ENCODE measurements at regions not wholly inside any gene's neighbourhood (a gene's known extent, or its start where the extent isn't known, plus 50 kb on each side); places are given as distances from the start of the nearest gene placed in this dataset.
"Not testable (repeated sequence)": the region's sequence is repeated elsewhere in the genome, so short reads cannot be mapped to it uniquely, and the experiment has no call there.

DNA sequence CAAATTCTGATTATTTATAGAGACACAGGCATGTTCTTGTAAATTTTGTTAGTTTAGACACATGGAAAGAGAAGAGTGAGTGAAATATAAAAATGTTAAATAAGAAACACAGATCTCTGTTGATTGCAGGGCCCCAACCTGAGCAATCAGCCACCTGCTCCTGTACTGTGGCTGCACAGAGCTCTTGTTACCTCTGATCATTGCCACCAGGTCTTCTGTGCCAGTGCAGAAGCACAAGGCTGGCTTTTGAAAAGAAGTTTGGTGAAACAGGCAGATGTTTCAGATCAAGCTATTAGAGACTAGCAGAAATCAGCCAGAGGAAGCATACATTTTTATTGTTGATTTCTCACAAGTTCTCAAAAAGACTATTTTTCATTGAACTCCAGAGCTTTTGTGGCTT is 434.1 kb upstream of the OR4E1 start:
- Histone ChIP-seq H3K27me3 (ENCODE audit: control insufficient read depth, insufficient read depth, low read length) (no peaks in the 10 kb centered on the region), H3K9me3 (ENCODE audit: control insufficient read depth, insufficient read depth, low read depth, low read length) (no peaks in the 10 kb centered on the region), H3K4me1 (ENCODE audit: control insufficient read depth, insufficient read depth, low read length) (no peaks in the 10 kb centered on the region), H3K9ac (ENCODE audit: low read length) (no peak overlapping the region), H3K4me3 (ENCODE audit: low read depth, low read length) (no peak overlapping the region), H3K27ac (ENCODE audit: low read depth, low read length) (no peak overlapping the region), H3K36me3 (ENCODE audit: control insufficient read depth, insufficient read depth, low read length) (no peaks in the 10 kb centered on the region)

DNA sequence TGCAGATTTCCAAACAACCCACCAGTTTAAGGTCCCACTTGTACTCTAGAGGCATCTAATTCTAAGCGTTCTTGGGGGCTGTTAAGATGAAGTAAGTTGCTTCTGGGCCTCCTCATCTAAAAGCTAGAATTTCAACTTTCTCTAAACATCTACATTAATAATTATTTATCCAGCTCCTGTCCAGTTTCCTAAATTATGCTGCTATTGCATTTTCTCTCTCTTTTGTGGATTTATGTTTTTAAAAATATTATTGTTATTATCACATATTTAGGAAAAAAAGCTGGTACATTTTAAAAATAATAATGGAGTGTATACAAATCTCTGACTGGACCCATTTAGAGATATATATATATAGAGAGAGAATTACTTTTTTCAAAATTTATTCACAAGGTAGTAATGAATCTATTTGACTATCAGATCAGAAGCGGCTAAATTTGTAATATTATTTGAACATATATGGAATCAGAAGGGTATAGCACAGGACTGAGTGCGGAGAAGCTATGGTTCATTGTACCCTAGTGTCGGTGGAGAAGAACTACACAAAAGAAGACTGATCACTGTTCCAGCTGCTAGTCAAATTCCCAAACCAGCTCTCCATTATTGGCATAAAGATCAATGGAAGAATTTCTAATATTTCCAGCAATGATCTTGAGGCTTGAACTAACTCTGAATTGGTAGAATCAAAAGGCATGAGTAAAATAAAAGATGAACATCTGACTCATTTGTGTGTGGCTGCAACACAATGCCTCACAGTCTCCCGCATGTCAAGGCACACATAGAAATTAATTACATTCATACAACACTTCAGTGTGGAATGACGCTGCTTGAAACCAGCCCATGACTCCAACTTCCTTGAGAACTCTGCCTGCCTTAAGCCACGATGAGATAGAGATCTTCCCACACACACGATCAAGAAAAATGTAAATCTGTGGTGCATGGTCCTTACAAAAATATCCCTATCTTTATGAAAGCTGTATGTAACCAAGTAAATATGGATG is 433.4 kb upstream of the OR4E1 start:
- H3K27ac ChIP-seq (ENCODE audit: low read depth, low read length): no peak overlapping the region
- no peak overlapping the region for H3K4me3 ChIP-seq (ENCODE audit: low read depth, low read length)

DNA sequence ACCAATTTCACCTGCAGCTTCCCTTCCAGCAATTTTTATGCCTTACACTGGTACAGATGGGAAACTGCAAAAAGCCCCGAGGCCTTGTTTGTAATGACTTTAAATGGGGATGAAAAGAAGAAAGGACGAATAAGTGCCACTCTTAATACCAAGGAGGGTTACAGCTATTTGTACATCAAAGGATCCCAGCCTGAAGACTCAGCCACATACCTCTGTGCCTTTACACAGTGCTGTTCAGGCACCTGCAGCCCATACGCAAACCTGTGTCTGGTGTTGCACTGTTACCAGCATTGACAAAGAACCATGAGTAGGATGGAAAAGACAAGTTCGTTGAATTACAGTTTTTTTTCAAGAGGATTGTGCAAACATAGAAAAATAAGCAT is 432.0 kb upstream of the OR4E1 start:
- no peak overlapping the region for H3K9ac ChIP-seq (ENCODE audit: low read length)
- no peaks in the 10 kb centered on the region for H3K36me3 ChIP-seq (ENCODE audit: control insufficient read depth, insufficient read depth, low read length)
- H3K4me1 ChIP-seq (ENCODE audit: control insufficient read depth, insufficient read depth, low read length): no peaks in the 10 kb centered on the region
- no peak overlapping the region for H3K27ac ChIP-seq (ENCODE audit: low read depth, low read length)
- no peaks in the 10 kb centered on the region for H3K27me3 ChIP-seq (ENCODE audit: control insufficient read depth, insufficient read depth, low read length)
- H3K4me3 ChIP-seq (ENCODE audit: low read depth, low read length): no peak overlapping the region
- no peaks in the 10 kb centered on the region for H3K9me3 ChIP-seq (ENCODE audit: control insufficient read depth, insufficient read depth, low read depth, low read length)

More for the DNA sequence above, 433.4 kb upstream of the OR4E1 start:
- Histone ChIP-seq H3K36me3 (ENCODE audit: control insufficient read depth, insufficient read depth, low read length) (no peaks in the 10 kb centered on the region), H3K27me3 (ENCODE audit: control insufficient read depth, insufficient read depth, low read length) (no peaks in the 10 kb centered on the region), H3K9me3 (ENCODE audit: control insufficient read depth, insufficient read depth, low read depth, low read length) (no peaks in the 10 kb centered on the region), H3K9ac (ENCODE audit: low read length) (no peak overlapping the region), H3K4me1 (ENCODE audit: control insufficient read depth, insufficient read depth, low read length) (no peaks in the 10 kb centered on the region)

DNA sequence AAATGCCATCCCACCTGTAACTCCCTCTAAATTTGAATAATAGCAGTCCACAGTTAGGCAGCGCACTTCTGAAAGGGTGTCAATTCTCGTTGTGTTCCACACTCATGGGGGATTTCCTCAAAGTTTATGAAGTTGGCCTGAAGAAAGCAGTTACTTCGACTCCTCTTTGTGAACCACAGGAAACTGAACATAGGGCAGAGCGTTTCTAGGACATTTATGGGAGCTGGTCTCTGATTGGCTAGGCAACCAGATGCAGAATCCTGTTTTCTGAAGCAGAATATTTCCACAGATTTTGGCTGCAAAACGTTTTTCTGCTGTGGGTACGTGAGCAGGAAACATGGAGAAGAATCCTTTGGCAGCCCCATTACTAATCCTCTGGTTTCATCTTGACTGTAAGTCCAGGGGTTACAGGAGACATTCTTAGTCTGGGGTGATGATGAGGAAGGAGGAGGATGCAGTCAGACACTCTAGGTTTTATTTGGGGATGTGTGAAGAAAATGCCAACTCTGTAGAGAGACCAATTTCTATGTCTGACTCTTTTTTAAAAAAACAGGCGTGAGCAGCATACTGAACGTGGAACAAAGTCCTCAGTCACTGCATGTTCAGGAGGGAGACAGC is 431.5 kb upstream of the OR4E1 start:
- H3K4me1 ChIP-seq (ENCODE audit: control insufficient read depth, insufficient read depth, low read length): 0 out of 2 replicates have a peak, but pooled peaks cover under 1% of the 10 kb centered on the region
- no peak overlapping the region for H3K9ac ChIP-seq (ENCODE audit: low read length)
- H3K27me3 ChIP-seq (ENCODE audit: control insufficient read depth, insufficient read depth, low read length): no peaks in the 10 kb centered on the region
- no peaks in the 10 kb centered on the region for H3K9me3 ChIP-seq (ENCODE audit: control insufficient read depth, insufficient read depth, low read depth, low read length)
- no peaks in the 10 kb centered on the region for H3K36me3 ChIP-seq (ENCODE audit: control insufficient read depth, insufficient read depth, low read length)
- no peak overlapping the region for H3K27ac ChIP-seq (ENCODE audit: low read depth, low read length)
- no peak overlapping the region for H3K4me3 ChIP-seq (ENCODE audit: low read depth, low read length)

DNA sequence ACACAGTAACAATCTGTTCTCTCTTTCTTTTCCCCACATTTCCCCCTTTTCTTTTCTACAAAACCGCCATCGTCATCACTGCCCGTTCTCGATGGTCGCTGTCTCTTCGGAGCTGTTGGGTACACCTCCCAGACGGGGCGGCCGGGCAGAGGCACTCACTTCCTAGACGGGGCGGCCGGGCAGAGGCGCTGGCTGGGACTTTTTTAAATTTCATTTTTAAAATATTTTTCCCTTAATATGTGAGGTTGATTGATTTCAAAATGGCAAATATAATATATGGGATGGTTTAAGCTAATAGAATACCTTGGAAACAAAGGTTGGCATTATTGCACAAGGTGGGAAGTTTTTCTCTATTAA is 427.1 kb upstream of the OR4E1 start:
- not testable (repeated sequence) for H3K4me3 ChIP-seq (ENCODE audit: low read depth, low read length); H3K9me3 ChIP-seq (ENCODE audit: control insufficient read depth, insufficient read depth, low read depth, low read length); H3K36me3 ChIP-seq (ENCODE audit: control insufficient read depth, insufficient read depth, low read length); H3K9ac ChIP-seq (ENCODE audit: low read length); H3K4me1 ChIP-seq (ENCODE audit: control insufficient read depth, insufficient read depth, low read length); H3K27ac ChIP-seq (ENCODE audit: low read depth, low read length); H3K27me3 ChIP-seq (ENCODE audit: control insufficient read depth, insufficient read depth, low read length)

DNA sequence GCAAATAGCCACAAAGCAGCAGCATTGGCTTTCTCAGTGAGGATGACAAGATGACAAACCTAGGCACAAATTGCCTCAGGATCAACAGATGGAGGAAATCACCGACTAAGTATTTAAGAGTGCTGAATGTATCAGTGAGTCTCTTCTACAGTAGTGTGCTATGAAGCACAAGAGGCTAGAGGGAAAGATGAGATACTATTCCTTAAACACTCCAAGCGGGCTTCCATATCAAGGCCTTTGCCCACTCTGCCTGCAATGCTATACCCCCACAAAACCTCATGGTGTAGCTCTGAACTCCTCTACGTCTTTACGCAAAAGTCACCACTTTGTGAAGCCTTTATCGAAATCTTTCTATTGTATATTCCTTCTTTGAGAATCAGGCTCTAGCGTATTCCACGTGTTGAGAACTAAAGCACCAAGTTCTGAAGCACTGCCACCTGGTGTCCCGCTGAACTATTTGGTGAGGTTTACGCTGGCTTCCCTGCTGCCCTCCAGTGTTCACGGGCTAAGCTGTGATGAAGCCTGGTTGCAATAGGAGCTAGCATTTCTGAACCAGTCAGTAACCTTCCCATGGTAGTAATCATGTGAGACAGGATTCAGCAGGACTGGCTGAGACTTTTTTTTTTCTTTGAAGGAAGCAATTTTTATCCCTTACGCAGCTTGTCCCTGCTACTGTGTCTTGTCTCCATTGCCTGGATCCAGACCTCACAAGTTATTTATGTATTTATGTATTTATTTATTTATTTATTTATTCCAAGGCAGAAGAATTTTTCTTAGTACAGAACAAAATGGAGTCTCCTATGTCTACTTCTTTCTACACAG is 426.5 kb upstream of the OR4E1 start:
- Histone ChIP-seq H3K9ac (ENCODE audit: low read length) (no peak overlapping the region), H3K9me3 (ENCODE audit: control insufficient read depth, insufficient read depth, low read depth, low read length) (no peaks in the 10 kb centered on the region), H3K27ac (ENCODE audit: low read depth, low read length) (no peak overlapping the region), H3K27me3 (ENCODE audit: control insufficient read depth, insufficient read depth, low read length) (peaks cover 6% of the 10 kb centered on the region), H3K4me3 (ENCODE audit: low read depth, low read length) (no peak overlapping the region), H3K4me1 (ENCODE audit: control insufficient read depth, insufficient read depth, low read length) (0 out of 2 replicates have a peak, but pooled peaks cover 3% of the 10 kb centered on the region), H3K36me3 (ENCODE audit: control insufficient read depth, insufficient read depth, low read length) (no peaks in the 10 kb centered on the region)

DNA sequence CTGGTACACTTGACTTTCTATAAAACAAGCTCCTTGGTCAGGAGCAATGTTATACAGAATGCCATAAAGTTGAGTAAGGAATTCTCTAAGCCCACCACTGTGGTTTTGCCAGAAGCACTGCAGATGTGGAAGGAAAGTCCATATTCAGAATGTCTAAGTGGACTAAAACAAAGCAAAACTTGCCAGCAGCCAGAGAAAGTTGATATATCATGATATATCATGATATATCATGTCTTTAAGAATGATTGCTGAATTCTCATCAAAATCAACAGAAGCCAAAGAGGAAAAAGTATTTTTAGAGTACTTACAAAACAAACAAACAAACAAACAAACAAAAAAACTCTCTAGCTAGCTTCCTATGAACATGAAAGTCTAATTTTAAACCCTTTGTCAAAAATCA is 424.8 kb upstream of the OR4E1 start:
- Histone ChIP-seq H3K36me3 (ENCODE audit: control insufficient read depth, insufficient read depth, low read length) (no peaks in the 10 kb centered on the region), H3K4me3 (ENCODE audit: low read depth, low read length) (no peak overlapping the region), H3K9ac (ENCODE audit: low read length) (no peak overlapping the region), H3K27ac (ENCODE audit: low read depth, low read length) (no peak overlapping the region), H3K4me1 (ENCODE audit: control insufficient read depth, insufficient read depth, low read length) (0 out of 2 replicates have a peak, but pooled peaks cover 3% of the 10 kb centered on the region), H3K9me3 (ENCODE audit: control insufficient read depth, insufficient read depth, low read depth, low read length) (no peaks in the 10 kb centered on the region), H3K27me3 (ENCODE audit: control insufficient read depth, insufficient read depth, low read length) (peaks cover 6% of the 10 kb centered on the region)

DNA sequence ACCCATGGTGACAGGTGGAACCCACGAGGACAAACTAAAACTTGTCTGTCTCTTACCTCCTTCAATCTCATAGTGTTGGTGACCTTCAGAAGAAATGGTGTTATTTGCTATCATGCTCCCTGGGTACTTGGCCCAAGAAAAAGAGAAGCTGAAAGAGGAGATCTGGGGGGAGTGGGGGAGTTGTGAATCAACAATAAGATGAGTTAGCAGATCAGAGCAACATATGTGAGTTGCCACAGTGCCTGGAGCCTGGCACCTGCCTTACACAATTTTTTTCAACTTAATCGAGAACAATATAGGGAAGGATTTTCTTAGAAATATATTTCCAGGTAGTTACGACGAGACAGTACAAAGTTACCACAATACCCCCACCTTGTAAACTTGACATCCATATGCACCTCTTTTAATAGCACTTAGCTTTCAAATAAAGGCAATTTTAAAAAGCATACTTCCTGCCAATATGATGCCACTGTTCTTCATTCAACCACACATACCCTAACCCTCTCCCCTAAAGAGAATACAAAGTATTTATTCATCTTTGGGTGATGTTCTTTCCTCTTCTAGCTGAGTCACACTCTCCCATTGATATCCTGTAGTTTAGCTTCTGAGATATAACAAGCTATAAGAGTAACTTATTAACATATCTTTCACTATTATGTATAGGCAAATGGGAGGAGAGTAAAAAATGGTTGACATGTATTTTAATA is 424.1 kb upstream of the OR4E1 start:
- H3K9me3 ChIP-seq (ENCODE audit: control insufficient read depth, insufficient read depth, low read depth, low read length): no peaks in the 10 kb centered on the region
- H3K9ac ChIP-seq (ENCODE audit: low read length): no peak overlapping the region
- H3K36me3 ChIP-seq (ENCODE audit: control insufficient read depth, insufficient read depth, low read length): no peaks in the 10 kb centered on the region
- 0 out of 2 replicates have a peak, but pooled peaks cover 3% of the 10 kb centered on the region for H3K4me1 ChIP-seq (ENCODE audit: control insufficient read depth, insufficient read depth, low read length)
- H3K4me3 ChIP-seq (ENCODE audit: low read depth, low read length): no peak overlapping the region
- no peak overlapping the region for H3K27ac ChIP-seq (ENCODE audit: low read depth, low read length)
- H3K27me3 ChIP-seq (ENCODE audit: control insufficient read depth, insufficient read depth, low read length): peaks cover 6% of the 10 kb centered on the region

DNA sequence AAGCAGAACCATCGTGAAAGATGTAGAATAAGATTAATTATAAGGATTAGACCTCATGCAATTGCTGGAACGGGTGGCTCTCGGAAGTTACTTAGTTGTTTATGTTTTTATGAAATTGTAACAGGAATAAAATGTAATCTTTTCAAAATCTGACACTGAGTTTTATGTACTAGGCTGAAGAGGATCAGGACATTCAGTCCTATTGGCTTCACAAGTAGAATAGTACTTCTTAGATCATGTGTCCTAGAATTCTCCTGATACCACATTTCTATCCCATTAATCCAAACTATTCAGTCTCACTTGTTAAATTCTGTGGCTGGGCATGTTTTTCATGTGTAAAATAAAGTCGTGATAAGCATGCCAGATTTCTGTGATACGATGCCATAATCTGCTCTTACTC is 423.5 kb upstream of the OR4E1 start:
- no peak overlapping the region for H3K27ac ChIP-seq (ENCODE audit: low read depth, low read length)
- H3K4me1 ChIP-seq (ENCODE audit: control insufficient read depth, insufficient read depth, low read length): 0 out of 2 replicates have a peak, but pooled peaks cover 3% of the 10 kb centered on the region
- peaks cover 6% of the 10 kb centered on the region for H3K27me3 ChIP-seq (ENCODE audit: control insufficient read depth, insufficient read depth, low read length)
- H3K36me3 ChIP-seq (ENCODE audit: control insufficient read depth, insufficient read depth, low read length): no peaks in the 10 kb centered on the region
- H3K4me3 ChIP-seq (ENCODE audit: low read depth, low read length): no peak overlapping the region
- no peak overlapping the region for H3K9ac ChIP-seq (ENCODE audit: low read length)
- H3K9me3 ChIP-seq (ENCODE audit: control insufficient read depth, insufficient read depth, low read depth, low read length): no peaks in the 10 kb centered on the region

DNA sequence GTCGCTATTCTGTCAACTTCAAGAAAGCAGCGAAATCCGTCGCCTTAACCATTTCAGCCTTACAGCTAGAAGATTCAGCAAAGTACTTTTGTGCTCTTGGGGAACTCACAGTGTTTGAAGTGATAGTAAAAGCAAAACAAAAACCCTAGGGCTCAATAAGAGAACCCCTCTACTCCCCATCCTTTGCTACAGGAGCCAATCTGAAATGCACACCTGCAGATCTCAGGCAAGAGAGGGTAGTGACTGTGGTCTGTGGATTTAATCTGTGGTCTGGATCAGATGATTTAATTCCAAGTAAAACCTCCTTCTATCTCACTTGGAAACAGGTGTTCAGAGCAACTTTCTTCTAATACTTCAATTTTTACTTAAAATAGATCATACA is 422.9 kb upstream of the OR4E1 start:
- H3K9me3 ChIP-seq (ENCODE audit: control insufficient read depth, insufficient read depth, low read depth, low read length): no peaks in the 10 kb centered on the region
- H3K4me1 ChIP-seq (ENCODE audit: control insufficient read depth, insufficient read depth, low read length): 0 out of 2 replicates have a peak, but pooled peaks cover 3% of the 10 kb centered on the region
- H3K27me3 ChIP-seq (ENCODE audit: control insufficient read depth, insufficient read depth, low read length): peaks cover 6% of the 10 kb centered on the region

More for the DNA sequence above, 422.9 kb upstream of the OR4E1 start:
- Histone ChIP-seq H3K36me3 (ENCODE audit: control insufficient read depth, insufficient read depth, low read length) (no peaks in the 10 kb centered on the region), H3K4me3 (ENCODE audit: low read depth, low read length) (no peak overlapping the region), H3K27ac (ENCODE audit: low read depth, low read length) (no peak overlapping the region), H3K9ac (ENCODE audit: low read length) (no peak overlapping the region)

All from HUES6 (cell line).